ENCODE measurements at regions not wholly inside any gene's neighbourhood (a gene's known extent, or its start where the extent isn't known, plus 50 kb on each side); places are given as distances from the start of the nearest gene placed in this dataset.
"Not testable (repeated sequence)": the region's sequence is repeated elsewhere in the genome, so short reads cannot be mapped to it uniquely, and the experiment has no call there.

GRCh38 chr4:156390599-156391324 is 437.1 kb upstream of the CTSO start:
- DNase-seq, result no peak

GRCh38 chr4:156388826-156389225 is 435.2 kb upstream of the CTSO start:
- no peak for DNase-seq

DNA sequence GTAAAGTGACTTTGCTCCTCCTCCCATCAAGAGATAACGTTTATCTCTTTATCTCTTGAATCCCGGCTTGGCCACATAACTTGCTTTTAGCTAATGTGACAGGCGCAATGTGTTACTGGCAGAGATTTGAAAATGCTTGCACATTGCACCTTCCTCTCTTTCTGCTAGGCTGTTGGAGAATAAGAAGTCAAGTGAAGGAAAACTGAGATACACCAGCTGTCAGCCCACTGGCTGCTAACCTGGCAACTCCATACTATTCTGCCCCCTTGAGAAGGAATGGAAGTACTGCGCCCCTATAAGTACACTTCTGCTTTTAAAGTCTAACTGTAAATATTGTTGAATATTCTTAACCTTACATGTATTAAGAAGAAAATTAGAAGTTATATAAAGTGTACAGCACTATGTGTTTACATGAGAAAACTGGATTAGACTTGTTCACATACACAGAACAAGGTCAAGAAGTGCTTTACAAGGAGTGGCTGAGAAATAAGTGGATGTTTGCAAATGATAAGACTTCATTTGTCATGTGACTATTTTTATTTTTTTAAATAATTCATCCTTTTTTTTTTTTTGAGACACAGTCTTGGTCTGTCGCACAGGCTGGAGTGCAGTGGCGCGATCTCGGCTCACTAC is 424.5 kb upstream of the CTSO start:
- no peak for DNase-seq

DNA sequence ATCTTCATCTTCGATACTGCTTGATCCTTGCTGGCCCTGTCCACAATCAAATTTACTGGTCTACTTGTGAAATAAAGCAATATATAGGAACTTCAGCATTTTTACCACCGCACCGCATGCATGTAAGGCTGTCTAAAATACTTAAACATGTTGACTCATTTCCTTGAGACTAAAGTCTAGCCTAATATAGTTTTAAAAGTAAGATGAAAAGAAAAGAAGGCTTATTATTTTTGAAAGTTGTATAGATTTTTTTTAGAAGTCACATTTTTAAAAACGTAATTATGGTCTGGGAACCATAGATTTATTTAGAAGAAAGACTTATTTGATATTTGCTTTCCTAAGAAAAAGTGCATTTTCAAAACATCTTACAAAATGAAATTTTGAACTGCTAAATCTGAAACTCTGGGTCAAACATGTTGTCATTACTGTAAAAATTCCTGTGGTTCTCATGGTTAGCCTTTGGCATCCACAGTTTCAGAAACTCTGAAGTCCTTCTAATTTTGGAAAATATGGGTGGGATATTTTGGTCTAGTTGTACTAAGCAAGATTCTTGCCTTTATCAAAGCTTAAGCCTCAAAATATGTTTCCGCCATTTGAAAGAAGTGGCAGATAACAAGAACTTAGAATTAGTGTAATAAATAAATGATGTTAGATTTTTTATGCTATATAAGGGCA is 423.5 kb upstream of the CTSO start:
- no peak for DNase-seq

DNA sequence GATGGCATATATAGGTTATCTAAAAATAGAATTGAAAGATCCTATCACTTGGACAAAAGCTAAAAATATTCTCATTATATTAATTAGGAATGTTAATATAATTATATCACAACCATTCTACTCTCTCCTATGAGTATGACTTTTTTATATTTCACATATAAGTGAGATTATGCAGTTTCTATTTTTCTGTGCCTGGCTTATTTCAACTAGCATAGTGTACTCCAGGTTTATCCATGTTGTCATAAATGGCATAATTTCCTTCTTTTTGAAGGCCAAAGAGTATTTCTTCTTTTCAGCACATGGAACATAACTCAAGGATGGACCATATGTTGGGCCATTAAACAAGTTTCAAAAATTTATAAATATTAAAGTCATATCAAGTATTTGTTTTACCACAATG is 421.2 kb upstream of the CTSO start:
- no peak for DNase-seq

GRCh38 chr4:156374069-156374468 is 420.4 kb upstream of the CTSO start:
- no peak for DNase-seq

DNA sequence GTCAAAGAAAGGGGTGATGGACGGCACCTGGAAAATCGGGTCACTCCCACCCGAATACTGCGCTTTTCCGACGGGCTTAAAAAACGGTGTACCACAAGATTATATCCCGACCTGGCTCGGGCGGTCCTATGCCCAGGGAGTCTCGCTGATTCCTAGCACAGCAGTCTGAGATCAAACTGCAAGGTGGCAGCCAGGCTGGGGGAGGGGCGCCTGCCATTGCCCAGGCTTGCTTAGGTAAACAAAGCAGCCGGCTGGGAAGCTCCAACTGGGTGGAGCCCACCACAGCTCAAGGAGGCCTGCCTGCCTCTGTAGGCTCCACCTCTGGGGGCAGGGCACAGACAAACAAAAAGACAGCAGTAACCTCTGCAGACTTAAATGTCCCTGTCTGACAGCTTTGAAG is 413.8 kb upstream of the CTSO start:
- not testable (repeated sequence) for DNase-seq

DNA sequence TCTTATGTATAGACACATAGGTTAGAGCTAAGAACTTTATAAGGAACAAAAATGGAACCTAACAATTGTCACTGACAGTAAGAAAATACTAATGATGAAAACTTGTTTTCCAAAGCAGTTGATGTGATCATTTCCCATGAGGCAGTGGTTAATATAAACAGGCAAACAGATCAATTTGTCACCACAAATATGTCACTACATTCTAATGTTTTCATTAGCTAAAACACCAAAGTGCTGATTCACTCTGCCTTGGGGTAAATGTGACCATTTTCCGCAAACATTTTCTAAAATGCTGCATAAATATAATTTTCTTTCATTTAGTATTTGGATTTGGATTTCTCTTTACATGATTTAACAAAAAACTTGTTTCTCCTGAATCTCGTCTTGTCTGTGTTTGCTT is 408.9 kb upstream of the CTSO start:
- DNase-seq, result no peak

GRCh38 chr4:156347412-156348075 is 393.9 kb upstream of the CTSO start:
- no peak for DNase-seq

DNA sequence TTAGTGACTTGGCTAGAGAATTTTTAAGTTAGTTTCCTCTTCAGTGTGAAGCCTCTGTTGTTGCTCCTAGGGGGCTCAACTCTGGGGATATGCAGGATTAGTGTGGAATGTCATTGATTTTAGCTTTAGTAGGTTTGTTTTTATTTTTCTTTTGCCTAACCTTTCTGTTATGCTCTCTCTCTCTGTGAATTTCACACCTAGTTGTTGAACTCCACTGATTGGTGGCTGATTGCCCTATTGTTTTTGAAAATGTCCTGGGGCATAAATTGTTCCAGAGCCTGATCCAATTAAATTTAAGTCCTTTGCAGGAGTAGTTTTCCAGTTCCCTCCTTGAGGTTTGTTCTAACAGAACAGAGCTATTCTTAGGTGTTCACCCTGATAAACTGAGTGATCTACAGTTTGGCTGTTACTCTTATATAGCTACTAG is 393.3 kb upstream of the CTSO start:
- DNase-seq, result no peak

DNA sequence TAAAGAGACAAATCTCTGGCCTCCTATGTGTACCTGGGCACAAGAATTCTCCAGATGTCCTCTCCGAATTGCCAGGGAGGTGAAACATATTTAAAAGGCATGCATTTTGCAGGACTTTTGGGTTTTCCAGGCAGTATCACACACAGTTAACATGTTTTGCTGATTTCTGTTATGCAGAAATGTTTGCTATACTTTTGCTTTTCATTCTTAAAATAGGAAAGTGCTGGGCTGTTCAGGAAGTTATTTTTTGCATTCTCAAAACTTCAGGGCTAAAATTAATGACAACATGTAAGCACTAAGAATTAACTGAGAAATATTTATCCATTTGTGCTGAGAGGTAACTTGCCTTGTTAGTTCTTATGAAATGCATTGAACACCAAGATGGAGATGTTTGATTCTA is 390.7 kb upstream of the CTSO start:
- DNase-seq, result no peak

GRCh38 chr4:156336511-156336910 is 382.8 kb upstream of the CTSO start:
- no peak for DNase-seq

- no peak for DNase-seq
These were observed 382.1 kb upstream of the CTSO start for GRCh38 chr4:156335721-156336120.

DNA sequence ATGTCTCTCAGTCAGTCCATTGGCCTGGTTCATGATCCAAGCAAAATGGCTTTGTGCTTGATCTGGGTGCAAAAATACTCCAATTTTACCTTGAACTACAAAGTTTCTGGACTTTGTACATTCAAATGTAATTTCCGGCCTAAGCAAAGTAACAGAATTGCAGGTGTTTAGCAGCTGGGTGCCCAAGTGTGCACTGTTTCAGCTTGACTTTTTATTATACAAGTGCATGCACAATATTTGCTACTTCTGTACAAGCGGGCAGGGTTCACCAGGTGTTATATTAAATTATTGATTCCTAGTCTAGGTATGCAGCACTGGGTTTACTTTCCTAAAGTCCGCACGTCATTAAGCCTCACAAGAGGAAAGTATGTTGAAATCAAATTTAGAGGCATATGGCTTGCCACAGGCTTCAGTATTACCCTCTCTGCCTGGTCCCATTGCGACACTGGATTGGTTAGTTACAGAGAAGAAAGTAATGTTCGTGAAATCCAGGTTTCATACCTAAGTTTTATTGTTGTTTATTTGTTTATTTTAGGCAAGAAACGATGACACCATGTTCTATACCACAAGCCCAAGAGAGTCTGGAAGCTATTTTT is 376.9 kb upstream of the CTSO start:
- no peak for DNase-seq

GRCh38 chr4:156329779-156330178 is 376.1 kb upstream of the CTSO start:
- DNase-seq, result no peak

DNA sequence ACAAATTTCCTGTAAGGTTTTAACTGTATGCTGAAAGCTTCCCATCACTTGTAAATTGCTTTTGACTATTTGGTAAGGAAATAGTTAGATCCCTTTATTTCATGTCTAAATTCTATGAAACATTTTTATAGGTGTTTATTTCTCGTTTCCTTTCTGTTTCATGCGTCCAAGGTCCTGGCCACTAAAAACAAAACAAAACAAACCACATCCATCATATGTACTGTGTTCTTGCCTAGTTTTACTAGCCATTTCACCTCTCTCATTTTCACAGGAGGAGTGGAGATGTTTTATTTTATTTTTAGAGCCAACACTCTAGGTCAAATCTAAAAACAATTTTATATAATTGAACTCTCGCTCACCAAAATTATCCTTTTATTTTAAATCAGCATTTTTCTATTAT is 375.2 kb upstream of the CTSO start:
- DNase-seq, result no peak

- DNase-seq, result no peak
These were observed 372.6 kb upstream of the CTSO start for GRCh38 chr4:156326246-156326645.

DNA sequence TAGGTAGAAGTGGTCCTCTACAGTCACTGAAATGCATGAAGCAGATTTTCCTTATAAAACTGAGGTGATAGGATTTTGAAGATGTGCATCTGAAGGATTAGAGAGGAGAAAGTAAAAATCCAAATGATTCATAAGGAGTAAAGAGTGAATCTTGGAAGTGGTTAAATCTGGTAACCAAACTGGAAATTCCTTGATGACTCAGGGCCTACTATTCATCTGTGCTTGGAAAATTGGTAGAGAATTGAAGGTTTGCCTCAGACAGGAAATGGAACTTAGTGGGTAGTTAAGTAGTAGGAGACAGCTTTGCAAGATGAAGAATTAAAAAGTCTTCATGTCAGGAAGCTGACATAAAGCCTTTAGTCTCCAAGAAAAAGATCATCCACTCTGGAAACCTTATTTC is 368.9 kb upstream of the CTSO start:
- no peak for DNase-seq

- no peak for DNase-seq
These were observed 367.5 kb upstream of the CTSO start for GRCh38 chr4:156321203-156321602.

DNA sequence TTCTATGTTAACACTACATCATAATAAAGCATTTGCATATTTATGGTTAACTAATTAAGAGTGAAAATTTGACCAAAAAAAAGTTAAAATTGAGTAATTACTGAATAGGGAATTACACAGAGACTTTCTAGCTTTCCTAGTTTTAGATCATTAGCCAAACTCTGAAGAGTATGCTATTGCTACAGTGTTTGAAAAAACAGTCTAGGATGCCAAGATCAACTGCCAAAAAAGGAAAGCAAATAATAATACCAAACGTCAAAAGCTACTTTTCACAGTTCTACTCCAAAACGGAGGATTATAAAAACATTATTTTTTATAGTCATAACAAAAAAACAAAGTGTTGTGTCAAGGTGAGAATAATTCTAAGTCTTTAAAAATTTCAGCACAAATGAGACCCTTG is 359.8 kb upstream of the CTSO start:
- DNase-seq, result no peak

DNA sequence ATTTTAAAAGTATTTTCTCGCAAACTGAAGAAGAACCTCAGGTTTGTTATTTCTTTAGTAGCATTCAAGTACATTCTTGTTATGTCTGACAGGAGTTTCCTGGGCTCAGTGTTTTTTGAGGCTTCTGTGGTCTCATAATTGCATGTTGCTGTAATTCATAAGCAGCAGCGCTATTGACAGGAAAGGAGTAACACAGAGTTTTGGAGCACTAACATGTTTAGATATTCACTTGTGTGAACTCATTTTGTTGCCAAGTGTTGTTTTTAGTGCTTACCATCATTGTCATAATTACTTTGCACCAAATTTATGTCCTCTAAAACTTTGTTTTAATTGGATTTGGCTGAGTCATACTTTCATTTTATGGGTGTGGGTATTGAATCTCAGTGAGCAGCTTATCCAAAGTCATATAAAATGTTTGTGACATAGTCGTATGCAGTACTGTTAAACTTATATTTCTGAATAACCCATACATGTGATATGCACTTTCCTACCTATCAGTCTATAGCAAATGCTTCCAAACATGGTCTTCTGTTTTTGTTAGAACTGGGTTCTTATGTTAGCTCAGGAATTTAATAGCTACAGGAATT is 358.7 kb upstream of the CTSO start:
- peak in 1 of 5 experiments; percentile 1 for DNase-seq

DNA sequence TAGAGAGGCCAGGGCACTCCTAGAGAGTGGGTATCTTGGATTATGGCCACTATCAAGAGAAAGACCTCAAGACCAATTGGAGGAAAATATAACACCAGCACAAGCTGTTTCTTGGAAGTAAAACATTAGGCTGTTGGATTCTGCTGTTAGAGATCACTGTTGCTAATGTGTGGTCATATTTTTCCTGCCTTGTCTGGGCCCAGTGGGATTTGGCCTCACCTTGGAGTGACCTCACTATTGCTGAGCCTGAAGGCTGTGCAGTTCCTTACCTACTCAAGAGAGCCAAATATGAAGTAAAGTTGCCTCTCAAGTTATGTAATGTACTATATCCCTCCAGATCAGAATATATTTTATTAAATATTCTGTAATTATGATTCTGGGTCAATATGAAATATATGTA is 355.4 kb upstream of the CTSO start:
- DNase-seq, result no peak

GRCh38 chr4:156303708-156304107 is 350.0 kb upstream of the CTSO start:
- DNase-seq, result no peak
